ENCODE measurements at regions not wholly inside any gene's neighbourhood (a gene's known extent, or its start where the extent isn't known, plus 50 kb on each side); places are given as distances from the start of the nearest gene placed in this dataset.

DNA sequence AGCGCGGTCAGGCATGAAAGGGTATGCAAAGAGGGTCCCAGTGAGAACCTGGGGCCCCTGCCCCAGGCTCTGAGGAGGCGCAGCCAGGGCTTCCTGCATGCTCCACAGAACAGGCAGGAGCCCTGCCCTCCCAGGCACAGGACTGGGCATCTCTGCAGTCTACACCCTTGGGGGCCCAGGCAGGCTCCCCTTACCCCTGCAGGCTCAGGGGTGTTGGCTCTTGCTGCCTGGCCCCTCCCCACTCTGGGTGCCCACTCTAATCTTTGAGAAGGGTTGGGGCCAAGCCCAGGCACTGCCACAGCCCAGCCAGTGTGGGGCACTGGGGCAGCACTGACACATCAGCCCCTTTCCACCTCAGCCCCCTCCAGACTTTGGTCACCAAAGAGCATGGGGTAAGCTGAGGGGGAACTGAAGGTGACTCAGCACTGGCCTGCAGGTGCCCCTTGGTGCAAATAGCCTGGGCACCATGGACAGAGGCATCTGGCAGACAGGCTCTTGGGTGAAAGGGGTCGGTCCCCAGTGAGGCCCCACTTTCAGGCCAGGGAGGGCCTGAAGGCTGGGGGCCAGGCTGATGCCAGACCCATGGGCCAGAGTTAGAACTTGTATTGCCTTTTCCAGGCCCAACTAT is 73.4 kb downstream of the NPAP1 start:
- Histone ChIP-seq H3K4me1 (ENCODE audit: control insufficient read depth in 4 of 4, insufficient read depth in 4 of 4, low read length in 3 of 4) (no peaks in the 10 kb centered on the region), H3K27me3 (ENCODE audit: control insufficient read depth in 4 of 4, insufficient read depth in 4 of 4, low read length in 3 of 4) (no peaks in the 10 kb centered on the region), H3K9ac (ENCODE audit: low read depth in 1 of 2, low read length in 2 of 2) (no peak overlapping the region), H3K36me3 (ENCODE audit: control insufficient read depth in 4 of 4, insufficient read depth in 3 of 4, low read depth in 1 of 4, low read length in 3 of 4) (no peaks in the 10 kb centered on the region), H3K27ac (ENCODE audit: low read depth in 1 of 2, low read length in 2 of 2) (no peak overlapping the region), H3K9me3 (ENCODE audit: control insufficient read depth in 4 of 4, low read length in 3 of 4) (peaks cover 3 to 14% (median 4%) of the 10 kb centered on the region in 4 donors), H3K4me3 (ENCODE audit: low read depth in 1 of 3, low read length in 3 of 3) (no peak overlapping the region)
- DNase-seq (ENCODE audit: low spot score), result no peak
- 86% methylated on average over 4 of the region's 4 CpGs for WGBS
- TF ChIP-seq RAD21 (IDR thresholded peaks at IDR 0.05), result no peak
- no peak for TF ChIP-seq ATF3 (IDR thresholded peaks at IDR 0.05)
- no peak for TF ChIP-seq FOXA2 (IDR thresholded peaks at IDR 0.05)
- TF ChIP-seq, protein P1, sequence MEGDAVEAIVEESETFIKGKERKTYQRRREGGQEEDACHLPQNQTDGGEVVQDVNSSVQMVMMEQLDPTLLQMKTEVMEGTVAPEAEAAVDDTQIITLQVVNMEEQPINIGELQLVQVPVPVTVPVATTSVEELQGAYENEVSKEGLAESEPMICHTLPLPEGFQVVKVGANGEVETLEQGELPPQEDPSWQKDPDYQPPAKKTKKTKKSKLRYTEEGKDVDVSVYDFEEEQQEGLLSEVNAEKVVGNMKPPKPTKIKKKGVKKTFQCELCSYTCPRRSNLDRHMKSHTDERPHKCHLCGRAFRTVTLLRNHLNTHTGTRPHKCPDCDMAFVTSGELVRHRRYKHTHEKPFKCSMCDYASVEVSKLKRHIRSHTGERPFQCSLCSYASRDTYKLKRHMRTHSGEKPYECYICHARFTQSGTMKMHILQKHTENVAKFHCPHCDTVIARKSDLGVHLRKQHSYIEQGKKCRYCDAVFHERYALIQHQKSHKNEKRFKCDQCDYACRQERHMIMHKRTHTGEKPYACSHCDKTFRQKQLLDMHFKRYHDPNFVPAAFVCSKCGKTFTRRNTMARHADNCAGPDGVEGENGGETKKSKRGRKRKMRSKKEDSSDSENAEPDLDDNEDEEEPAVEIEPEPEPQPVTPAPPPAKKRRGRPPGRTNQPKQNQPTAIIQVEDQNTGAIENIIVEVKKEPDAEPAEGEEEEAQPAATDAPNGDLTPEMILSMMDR (IDR thresholded peaks at IDR 0.05; ENCODE audit: low read depth, low read length, missing input control), result no peak
- TF ChIP-seq SP1 (IDR thresholded peaks at IDR 0.05), result no peak
- TF ChIP-seq RXRA (IDR thresholded peaks at IDR 0.05), result no peak
- TF ChIP-seq HNF4A (conservative IDR thresholded peaks at IDR 0.05), result no peak
- no peak for TF ChIP-seq NR2F2 (IDR thresholded peaks at IDR 0.05)
- TF ChIP-seq, protein P2, sequence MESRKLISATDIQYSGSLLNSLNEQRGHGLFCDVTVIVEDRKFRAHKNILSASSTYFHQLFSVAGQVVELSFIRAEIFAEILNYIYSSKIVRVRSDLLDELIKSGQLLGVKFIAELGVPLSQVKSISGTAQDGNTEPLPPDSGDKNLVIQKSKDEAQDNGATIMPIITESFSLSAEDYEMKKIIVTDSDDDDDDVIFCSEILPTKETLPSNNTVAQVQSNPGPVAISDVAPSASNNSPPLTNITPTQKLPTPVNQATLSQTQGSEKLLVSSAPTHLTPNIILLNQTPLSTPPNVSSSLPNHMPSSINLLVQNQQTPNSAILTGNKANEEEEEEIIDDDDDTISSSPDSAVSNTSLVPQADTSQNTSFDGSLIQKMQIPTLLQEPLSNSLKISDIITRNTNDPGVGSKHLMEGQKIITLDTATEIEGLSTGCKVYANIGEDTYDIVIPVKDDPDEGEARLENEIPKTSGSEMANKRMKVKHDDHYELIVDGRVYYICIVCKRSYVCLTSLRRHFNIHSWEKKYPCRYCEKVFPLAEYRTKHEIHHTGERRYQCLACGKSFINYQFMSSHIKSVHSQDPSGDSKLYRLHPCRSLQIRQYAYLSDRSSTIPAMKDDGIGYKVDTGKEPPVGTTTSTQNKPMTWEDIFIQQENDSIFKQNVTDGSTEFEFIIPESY (IDR thresholded peaks at IDR 0.05), result no peak
- no peak for TF ChIP-seq FOXA1 (IDR thresholded peaks at IDR 0.05)

DNA sequence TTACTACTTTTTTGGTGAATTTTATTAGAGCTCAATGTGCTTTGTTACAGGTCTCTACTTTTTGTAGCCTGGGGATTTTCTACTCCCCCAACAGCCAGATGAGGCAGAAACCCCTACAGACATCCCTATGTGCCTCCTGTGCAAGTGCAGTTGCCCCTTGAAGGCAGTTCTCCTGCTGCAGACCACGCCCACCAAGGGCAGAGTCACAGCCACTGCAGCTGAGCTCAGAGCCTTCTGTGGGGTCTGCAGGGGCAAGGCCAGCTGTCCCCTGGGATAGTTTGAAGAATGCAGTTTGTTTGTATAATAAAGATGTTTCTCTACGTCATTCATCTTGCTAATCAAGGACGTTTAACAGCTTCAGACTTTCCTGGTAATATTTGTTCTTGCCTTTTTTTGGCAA is 76.8 kb downstream of the NPAP1 start:
- Histone ChIP-seq H3K36me3 (ENCODE audit: control insufficient read depth in 4 of 4, insufficient read depth in 3 of 4, low read depth in 1 of 4, low read length in 3 of 4) (no peaks in the 10 kb centered on the region), H3K4me3 (ENCODE audit: low read depth in 1 of 3, low read length in 3 of 3) (no peak overlapping the region), H3K9ac (ENCODE audit: low read depth in 1 of 2, low read length in 2 of 2) (no peak overlapping the region), H3K27ac (ENCODE audit: low read depth in 1 of 2, low read length in 2 of 2) (no peak overlapping the region), H3K4me1 (ENCODE audit: control insufficient read depth in 4 of 4, insufficient read depth in 4 of 4, low read length in 3 of 4) (no peaks in the 10 kb centered on the region), H3K9me3 (ENCODE audit: control insufficient read depth in 4 of 4, low read length in 3 of 4) (peaks cover 3 to 14% (median 6%) of the 10 kb centered on the region in 4 donors), H3K27me3 (ENCODE audit: control insufficient read depth in 4 of 4, insufficient read depth in 4 of 4, low read length in 3 of 4) (peaks cover 0 to 3% (median 0%) of the 10 kb centered on the region in 4 donors)
- DNase-seq (ENCODE audit: low spot score), result no peak
- TF ChIP-seq GABPA (IDR thresholded peaks at IDR 0.05 in 1 of 2, conservative IDR thresholded peaks at IDR 0.05 in 1 of 2) (no peak), EGR1 (IDR thresholded peaks at IDR 0.05; ENCODE audit: low read depth in 2 of 2) (no peak), YY1 (IDR thresholded peaks at IDR 0.05) (no peak), FOXA1 (IDR thresholded peaks at IDR 0.05) (no peak)
- 46% methylated on average over 3 of the region's 3 CpGs for WGBS

GRCh38 chr15:24756101-24756500 is 80.5 kb downstream of the NPAP1 start:
- H3K36me3 ChIP-seq (ENCODE audit: control insufficient read depth in 4 of 4, insufficient read depth in 3 of 4, low read depth in 1 of 4, low read length in 3 of 4), result no peaks in the 10 kb centered on the region
- WGBS, result 90% methylated on average over 5 of the region's 5 CpGs
- H3K27me3 ChIP-seq (ENCODE audit: control insufficient read depth in 4 of 4, insufficient read depth in 4 of 4, low read length in 3 of 4), result peaks cover 0 to 3% (median 0%) of the 10 kb centered on the region in 4 donors
- DNase-seq (ENCODE audit: low spot score), result no peak
- H3K4me1 ChIP-seq (ENCODE audit: control insufficient read depth in 4 of 4, insufficient read depth in 4 of 4, low read length in 3 of 4), result no peaks in the 10 kb centered on the region
- no peak overlapping the region for H3K9ac ChIP-seq (ENCODE audit: low read depth in 1 of 2, low read length in 2 of 2)
- H3K9me3 ChIP-seq (ENCODE audit: control insufficient read depth in 4 of 4, low read length in 3 of 4), result peaks cover 0 to 4% (median 2%) of the 10 kb centered on the region in 4 donors
- no peak overlapping the region for H3K27ac ChIP-seq (ENCODE audit: low read depth in 1 of 2, low read length in 2 of 2)
- H3K4me3 ChIP-seq (ENCODE audit: low read depth in 1 of 3, low read length in 3 of 3), result no peak overlapping the region
- TF ChIP-seq SP1 (IDR thresholded peaks at IDR 0.05) (no peak), RAD21 (IDR thresholded peaks at IDR 0.05) (no peak), RXRA (IDR thresholded peaks at IDR 0.05) (no peak), NR2F2 (IDR thresholded peaks at IDR 0.05) (no peak), MAX (IDR thresholded peaks at IDR 0.05) (no peak), REST (IDR thresholded peaks at IDR 0.05) (no peak), TAF1 (conservative IDR thresholded peaks at IDR 0.05) (no peak), ATF3 (IDR thresholded peaks at IDR 0.05) (no peak), YY1 (IDR thresholded peaks at IDR 0.05) (no peak), HNF4A (conservative IDR thresholded peaks at IDR 0.05) (no peak), HNF4G (IDR thresholded peaks at IDR 0.05) (no peak), GABPA (IDR thresholded peaks at IDR 0.05 in 1 of 2, conservative IDR thresholded peaks at IDR 0.05 in 1 of 2) (no peak), JUND (IDR thresholded peaks at IDR 0.05) (no peak)

Measured in liver (tissue), 8 donors.